ENCODE measurements at regions not wholly inside any gene's neighbourhood (a gene's known extent, or its start where the extent isn't known, plus 50 kb on each side); places are given as distances from the start of the nearest gene placed in this dataset.
"Not testable (repeated sequence)": the region's sequence is repeated elsewhere in the genome, so short reads cannot be mapped to it uniquely, and the experiment has no call there.

- DNase-seq (ENCODE audit: low read depth), result no peak
Observed at GRCh38 chr1:81220614-81221071, 580.1 kb upstream of the ADGRL2 start.

- no peak for DNase-seq (ENCODE audit: low read depth)
Observed at GRCh38 chr1:81217058-81217457, 583.7 kb upstream of the ADGRL2 start.

DNA sequence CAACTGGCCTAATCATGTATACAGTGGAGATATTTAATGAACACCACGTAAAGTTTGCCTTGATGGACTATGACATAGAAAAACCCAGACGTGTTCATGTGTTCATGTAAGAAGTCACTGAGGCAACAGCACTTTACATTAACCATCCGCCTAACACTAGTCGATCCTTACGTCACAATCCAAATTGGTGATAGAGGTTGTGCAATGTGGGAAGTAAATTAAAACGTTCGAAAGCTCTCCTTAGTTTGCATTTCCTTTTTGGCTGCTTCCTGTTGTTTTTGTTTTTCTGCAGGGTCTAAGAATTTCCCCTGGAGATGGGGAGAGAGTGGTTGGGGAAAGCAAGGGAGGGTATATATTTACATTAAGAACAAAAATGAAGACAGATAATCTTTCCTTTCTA lies 587.5 kb upstream of the ADGRL2 start:
- no peak for DNase-seq (ENCODE audit: low read depth)

GRCh38 chr1:81209461-81209860 lies 591.3 kb upstream of the ADGRL2 start:
- DNase-seq (ENCODE audit: low read depth), result no peak

DNA sequence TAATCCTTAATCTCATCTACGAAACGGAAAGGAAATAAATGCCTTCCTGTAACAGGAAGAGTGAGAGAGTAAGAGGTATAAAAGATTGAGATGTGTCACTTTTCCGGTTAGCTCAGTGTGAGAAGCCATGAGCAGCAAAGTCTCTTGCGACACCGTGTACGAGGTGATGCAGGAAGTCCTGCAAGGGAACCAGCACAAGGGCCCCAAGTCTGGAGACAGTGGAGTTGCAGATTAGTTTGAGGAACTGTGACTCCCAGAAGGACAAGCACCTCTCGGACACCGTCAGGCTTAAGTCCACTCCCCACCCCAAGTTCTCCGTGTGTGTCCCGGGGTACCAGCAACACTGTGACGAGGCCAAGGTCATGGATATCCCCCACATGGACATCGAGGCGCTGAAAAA lies 592.3 kb upstream of the ADGRL2 start:
- DNase-seq (ENCODE audit: low read depth), result peak; percentile 23

GRCh38 chr1:81205956-81206355 lies 594.8 kb upstream of the ADGRL2 start:
- no peak for DNase-seq (ENCODE audit: low read depth)

DNA sequence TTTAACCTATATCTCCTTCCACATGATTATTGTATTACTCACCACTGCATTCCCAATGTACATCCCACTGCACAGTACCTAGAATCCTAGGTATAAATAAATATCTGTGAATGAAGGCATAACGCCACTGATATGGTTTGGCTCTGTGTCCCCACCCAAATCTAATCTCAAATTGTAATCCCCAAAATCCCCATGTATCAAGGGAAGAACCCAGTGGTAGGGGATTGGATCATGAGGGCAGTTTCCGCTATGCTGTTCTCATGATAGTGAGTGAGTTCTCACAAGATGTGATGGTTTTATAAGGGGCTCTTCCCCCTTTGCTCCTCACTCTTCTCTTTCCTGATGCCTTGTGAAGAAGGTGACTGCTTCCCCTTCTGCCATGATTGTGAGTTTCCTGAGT lies 599.0 kb upstream of the ADGRL2 start:
- no peak for DNase-seq (ENCODE audit: low read depth)

DNA sequence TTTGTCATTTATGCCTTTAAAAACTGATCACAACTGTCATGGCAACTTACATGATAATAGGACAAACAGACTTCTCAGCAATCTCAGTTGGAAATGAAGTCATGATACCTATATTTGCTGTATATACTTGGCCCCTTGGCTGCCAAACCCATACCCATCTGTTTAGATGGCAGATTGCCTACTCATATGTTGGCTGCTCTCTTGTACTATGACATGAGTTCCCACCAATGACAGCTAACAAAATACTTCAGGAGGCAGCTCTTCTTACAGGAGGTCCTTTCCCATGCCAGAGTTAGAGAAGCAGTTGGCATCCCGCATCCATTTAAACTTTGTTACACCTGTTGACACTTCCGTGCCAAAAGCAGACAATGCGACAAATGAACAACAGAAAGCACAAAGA lies 603.1 kb upstream of the ADGRL2 start:
- DNase-seq (ENCODE audit: low read depth), result no peak

DNA sequence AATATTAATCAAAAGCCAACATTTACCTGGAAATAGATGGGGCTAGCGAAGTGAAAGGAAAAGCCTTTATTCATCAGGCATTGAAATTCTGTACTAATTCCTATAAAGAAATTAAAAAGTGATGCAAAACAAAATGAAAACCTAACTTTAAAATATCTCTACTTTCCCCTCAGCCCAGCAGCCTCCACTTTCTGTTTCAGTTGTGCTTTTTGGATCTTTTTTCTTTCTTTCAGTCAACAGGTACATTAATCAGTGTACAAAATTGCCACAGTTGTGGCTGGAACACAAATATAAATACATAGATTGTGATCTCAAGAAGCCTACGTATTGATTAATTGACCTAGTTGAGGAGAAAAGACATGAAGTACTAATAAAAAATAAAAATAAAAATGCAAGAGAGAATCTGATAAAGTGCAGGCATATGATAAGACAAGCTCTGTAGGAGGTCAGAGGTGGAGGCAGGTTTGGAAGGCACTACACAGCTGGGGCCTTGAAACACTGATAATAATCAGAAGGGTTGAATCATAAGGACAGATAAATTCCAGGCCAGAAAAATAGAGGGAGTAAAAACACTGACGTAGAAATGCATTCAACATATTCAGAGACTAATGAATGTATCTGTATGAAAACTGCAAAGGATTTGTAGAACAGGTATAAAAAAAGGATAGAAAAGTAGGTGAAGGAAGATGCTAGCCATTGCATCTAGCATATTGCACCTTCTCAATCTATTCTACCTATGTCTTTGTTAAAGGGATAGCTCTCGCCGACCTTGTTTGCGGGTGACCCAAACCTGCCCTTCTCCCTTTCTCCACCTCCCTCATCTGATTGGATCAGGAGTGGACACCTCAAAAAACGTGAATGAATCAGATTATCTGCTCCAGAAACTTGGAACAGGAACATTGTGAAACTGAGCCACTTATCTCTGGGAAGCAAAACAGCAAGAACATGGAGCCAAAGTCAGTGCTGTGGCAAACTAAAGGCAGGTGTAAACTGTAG lies 607.8 kb upstream of the ADGRL2 start:
- DNase-seq (ENCODE audit: low read depth), result peak; percentile 5

DNA sequence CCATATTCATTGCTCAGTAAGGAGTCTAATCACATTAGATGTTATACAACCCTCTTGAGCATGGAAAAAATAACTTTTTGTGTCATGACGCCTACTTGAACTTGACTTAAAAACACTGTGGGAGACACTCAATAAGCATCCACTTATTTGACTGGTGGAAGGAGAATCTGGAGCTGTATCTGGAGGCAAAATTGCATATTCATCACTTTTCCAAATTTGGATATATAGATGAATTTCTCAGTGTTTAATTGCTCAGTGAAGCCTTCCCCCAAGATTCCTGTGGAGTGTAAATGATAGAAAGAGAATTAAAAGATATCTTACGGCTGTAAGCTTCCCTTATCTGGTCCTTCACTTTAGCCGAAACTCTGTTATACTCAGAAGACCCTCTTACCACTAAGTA lies 610.7 kb upstream of the ADGRL2 start:
- DNase-seq (ENCODE audit: low read depth), result no peak

- no peak for DNase-seq (ENCODE audit: low read depth)
Observed at GRCh38 chr1:81187635-81188034, 613.1 kb upstream of the ADGRL2 start.

DNA sequence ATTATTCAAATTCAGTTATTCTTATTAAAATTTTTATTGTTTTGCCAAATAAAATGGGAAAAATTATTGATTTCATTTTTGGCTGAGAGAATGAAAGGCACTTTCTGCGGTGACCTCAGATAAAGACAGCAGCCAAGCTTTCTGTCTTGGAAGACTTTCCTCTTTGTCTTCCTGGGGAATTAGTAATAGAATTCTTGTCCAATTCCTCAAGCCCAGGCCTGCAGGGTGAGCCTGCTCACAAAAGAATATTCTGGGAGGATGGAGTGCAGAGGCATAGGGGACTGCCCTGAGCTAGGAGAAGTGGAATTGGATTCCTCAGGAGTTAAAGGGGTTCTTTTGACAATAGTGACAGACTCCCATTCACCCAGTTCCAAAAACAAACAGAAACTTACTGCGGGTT lies 614.5 kb upstream of the ADGRL2 start:
- DNase-seq (ENCODE audit: low read depth), result peak; percentile 3

DNA sequence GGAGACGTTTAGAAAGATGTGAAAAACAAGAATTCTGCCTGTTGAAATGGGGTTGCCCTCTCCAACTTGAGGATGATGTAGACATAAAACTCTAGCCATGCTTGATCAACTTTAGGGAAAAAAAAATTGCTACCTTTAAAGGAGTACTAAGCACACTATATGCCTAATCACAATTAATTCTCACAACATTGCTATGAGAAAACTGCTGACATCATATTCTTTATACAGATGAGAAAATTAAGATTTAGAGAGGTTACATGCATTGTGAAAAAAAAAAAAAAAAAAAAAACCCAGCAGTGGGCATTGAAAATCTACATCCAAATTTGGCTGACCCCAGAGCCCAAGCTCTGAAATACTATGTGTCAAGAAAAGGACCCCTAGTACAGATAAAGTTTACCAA lies 617.2 kb upstream of the ADGRL2 start:
- no peak for DNase-seq (ENCODE audit: low read depth)

- no peak for DNase-seq (ENCODE audit: low read depth)
Observed at GRCh38 chr1:81183051-81183450, 617.7 kb upstream of the ADGRL2 start.

- peak; percentile 92 for DNase-seq (ENCODE audit: low read depth)
Observed at GRCh38 chr1:81179242-81179641, 621.5 kb upstream of the ADGRL2 start.

DNA sequence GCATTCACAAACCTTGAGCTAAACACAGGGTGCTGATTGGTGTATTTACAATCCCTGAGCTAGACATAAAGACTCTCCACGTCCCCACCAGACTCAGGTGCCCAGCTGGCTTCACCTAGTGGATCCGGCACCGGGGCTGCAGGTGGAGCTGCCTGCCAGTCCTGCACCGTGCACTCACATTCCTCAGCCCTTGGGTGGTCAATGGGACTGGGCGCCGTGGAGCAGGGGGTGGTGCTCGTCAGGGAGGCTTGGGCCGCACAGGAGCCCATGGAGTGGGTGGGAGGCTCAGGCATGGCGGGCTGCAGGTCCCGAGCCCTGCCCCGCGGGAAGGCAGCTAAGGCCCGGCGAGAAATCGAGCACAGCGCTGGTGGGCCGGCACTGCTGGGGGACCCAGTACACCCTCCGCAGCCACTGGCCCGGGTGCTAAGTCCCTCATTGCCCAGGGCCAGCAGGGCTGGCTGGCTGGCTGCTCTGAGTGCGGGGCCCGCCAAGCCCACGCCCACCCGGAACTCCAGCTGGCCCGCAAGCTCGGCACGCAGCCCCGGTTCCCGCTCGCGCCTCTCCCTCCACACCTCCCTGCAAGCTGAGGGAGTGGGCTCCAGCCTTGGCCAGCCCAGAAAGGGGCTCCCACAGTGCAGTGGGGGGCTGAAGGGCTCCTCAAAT lies 622.2 kb upstream of the ADGRL2 start:
- not testable (repeated sequence) for DNase-seq (ENCODE audit: low read depth)

- peak; percentile 97 for DNase-seq (ENCODE audit: low read depth)
Observed at GRCh38 chr1:81174811-81175476, 625.8 kb upstream of the ADGRL2 start.

GRCh38 chr1:81174052-81174451 lies 626.7 kb upstream of the ADGRL2 start:
- peak; percentile 81 for DNase-seq (ENCODE audit: low read depth)

DNA sequence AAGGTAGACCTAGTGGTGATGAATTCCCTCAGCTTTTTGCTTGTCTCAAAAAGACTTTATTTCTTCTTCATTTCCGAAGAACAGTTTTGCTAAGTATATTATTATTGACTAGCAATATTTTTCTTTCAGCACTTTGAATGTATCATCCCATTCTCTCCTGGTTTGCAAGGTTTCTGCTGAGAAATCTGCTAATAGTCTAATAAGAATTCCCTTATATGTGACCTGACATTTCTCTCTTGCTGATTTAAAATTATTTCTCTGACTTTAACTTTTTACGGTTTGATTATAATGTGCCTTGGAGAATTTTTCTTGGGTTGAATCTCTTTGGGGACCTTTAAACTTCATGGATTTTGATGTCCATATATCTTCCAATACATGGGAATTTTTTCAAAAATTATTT lies 628.3 kb upstream of the ADGRL2 start:
- no peak for DNase-seq (ENCODE audit: low read depth)

- no peak for DNase-seq (ENCODE audit: low read depth)
Observed at GRCh38 chr1:81170721-81171120, 630.0 kb upstream of the ADGRL2 start.

- DNase-seq (ENCODE audit: low read depth), result no peak
Observed at GRCh38 chr1:81165963-81166362, 634.8 kb upstream of the ADGRL2 start.

DNA sequence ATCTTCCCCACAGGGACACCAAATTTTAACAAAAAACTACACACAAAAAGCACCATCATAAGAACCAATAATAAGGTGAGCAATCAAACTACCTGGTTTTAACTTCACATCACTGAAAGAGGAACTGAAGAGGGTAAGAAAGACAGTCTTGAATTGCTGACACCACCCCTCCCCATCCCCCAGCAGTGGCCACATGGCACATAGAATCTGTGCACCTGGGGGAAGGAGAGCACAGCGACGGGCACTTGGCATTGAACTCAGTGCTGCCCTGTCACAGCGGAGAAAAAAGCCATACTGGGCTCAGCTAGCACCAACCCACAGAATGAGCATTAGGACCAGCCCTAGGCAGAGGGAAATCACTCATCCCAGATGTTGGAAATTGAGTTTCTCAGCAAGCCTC lies 640.0 kb upstream of the ADGRL2 start:
- DNase-seq (ENCODE audit: low read depth), result no peak
